Panc1 (cell line): ENCODE measurements at regions not wholly inside any gene's neighbourhood (a gene's known extent, or its start where the extent isn't known, plus 50 kb on each side); places are given as distances from the start of the nearest gene placed in this dataset.

ENCODE experiments used
- ATAC-seq: fragments of 200-7000 bp; cut with Tn5 transposase; 2 replicates; pipeline ENCODE4 v1.9.1; 2020; ENCODE audit warnings: mild to moderate bottlenecking, moderate library complexity
- BruUV-seq: library from RNA; stranded (reverse); fragments of 400-500 nt; replicated peaks from 2 replicates; lab custom pipeline; 2021; lab: Mats Ljungman, UMichigan
- CTCF ChIA-PET: fragments of 300-600 bp; sonication (Branson Sonifier 250); formaldehyde crosslinking; loops from one replicate; lab custom pipeline; 2022; ENCODE audit warnings: antibody characterized with exemption; lab: Charles Lee
- POLR2A ChIA-PET: fragments of 300-600 bp; sonication (Branson Sonifier 250); formaldehyde crosslinking; loops from one replicate; lab custom pipeline; 2022; ENCODE audit warnings: antibody characterized with exemption; lab: Charles Lee
- DNase-seq: peaks from one replicate; pipeline ENCODE4 v3.0.0-alpha.2; 2010; ENCODE audit warnings: low read depth, low spot score
- H3K27ac ChIP-seq: 2 replicates; pipeline ENCODE4 v1.5.1; 2011; ENCODE audit warnings: mild to moderate bottlenecking, low read length, inconsistent platforms
- H3K27me3 ChIP-seq: fragments of 200-500 bp; sonication (Bioruptor generic); 2 replicates; pipeline ENCODE4 v1.6.0; 2014; ENCODE audit warnings: low read length, inconsistent platforms; ENCODE audit not compliant: control insufficient read depth, insufficient read depth
- H3K36me3 ChIP-seq: fragments of 200-500 bp; sonication (Bioruptor generic); 2 replicates; pipeline ENCODE4 v1.5.1; 2014; ENCODE audit warnings: inconsistent platforms, mild to moderate bottlenecking, low read length, moderate library complexity; ENCODE audit not compliant: control insufficient read depth, insufficient read depth
- H3K4me1 ChIP-seq: 2 replicates; pipeline ENCODE4 v1.5.1; 2011; ENCODE audit warnings: inconsistent platforms, mild to moderate bottlenecking, low read length, moderate library complexity; ENCODE audit not compliant: control insufficient read depth, insufficient read depth
- H3K4me3 ChIP-seq, 2 experiments: 2 replicates each; pipeline ENCODE4 v1.5.1; 2011 to 2012; ENCODE audit warnings: low read depth in 2 of 2, low read length in 2 of 2, mild to moderate bottlenecking in 2 of 2, inconsistent platforms in 1 of 2, moderate library complexity in 1 of 2
- H3K9me3 ChIP-seq: fragments of 200-500 bp; sonication (Bioruptor generic); 2 replicates; pipeline ENCODE4 v1.5.1; 2014; ENCODE audit warnings: low read depth, mild to moderate bottlenecking, inconsistent platforms, low read length, moderate library complexity; ENCODE audit not compliant: control insufficient read depth, insufficient read depth
- POLR2AphosphoS5 ChIP-seq: IDR thresholded peaks from 2 replicates; pipeline ENCODE4 v1.6.1; 2012; ENCODE audit warnings: mild to moderate bottlenecking, low read depth, low read length, moderate library complexity
- SIN3A ChIP-seq: IDR thresholded peaks from 2 replicates; pipeline ENCODE4 v1.6.1; 2012; ENCODE audit warnings: low read depth, mild to moderate bottlenecking, low read length, moderate library complexity, borderline replicate concordance; ENCODE audit not compliant: insufficient read depth
- TCF7L2 ChIP-seq: IDR thresholded peaks from 2 replicates; pipeline ENCODE4 v1.6.1; 2011; ENCODE audit warnings: mild to moderate bottlenecking, low read depth, low read length, inconsistent platforms
- in situ Hi-C: cut with HindIII; loops from 2 replicates; pipeline ENCODE4 v1.10.0; 2016; ENCODE audit warnings: low sequenced_read_pairs, low pct_unique_long_range_greater_than_20kb
- intact Hi-C: fragments of 100-400 bp; cut with micrococcal nuclease; formaldehyde crosslinking; loops from one replicate; pipeline ENCODE4 v1.10.0; 2022; ENCODE audit not compliant: unreplicated experiment
- TF ChIP-seq, protein P1 (sequence below), 2 experiments: IDR thresholded peaks; 2 replicates each; pipeline ENCODE4 v1.6.1; 2011 to 2012; ENCODE audit warnings: low read depth in 2 of 2, control low read depth in 1 of 2, low read length in 1 of 2, mild to moderate bottlenecking in 1 of 2, moderate library complexity in 1 of 2; ENCODE audit not compliant: insufficient read depth in 1 of 2
- TF ChIP-seq, protein P2 (sequence below): fragments of 450-650 bp; IDR thresholded peaks from 2 replicates; pipeline ENCODE4 v1.5.1; 2017; ENCODE audit warnings: mild to moderate bottlenecking

DNA sequence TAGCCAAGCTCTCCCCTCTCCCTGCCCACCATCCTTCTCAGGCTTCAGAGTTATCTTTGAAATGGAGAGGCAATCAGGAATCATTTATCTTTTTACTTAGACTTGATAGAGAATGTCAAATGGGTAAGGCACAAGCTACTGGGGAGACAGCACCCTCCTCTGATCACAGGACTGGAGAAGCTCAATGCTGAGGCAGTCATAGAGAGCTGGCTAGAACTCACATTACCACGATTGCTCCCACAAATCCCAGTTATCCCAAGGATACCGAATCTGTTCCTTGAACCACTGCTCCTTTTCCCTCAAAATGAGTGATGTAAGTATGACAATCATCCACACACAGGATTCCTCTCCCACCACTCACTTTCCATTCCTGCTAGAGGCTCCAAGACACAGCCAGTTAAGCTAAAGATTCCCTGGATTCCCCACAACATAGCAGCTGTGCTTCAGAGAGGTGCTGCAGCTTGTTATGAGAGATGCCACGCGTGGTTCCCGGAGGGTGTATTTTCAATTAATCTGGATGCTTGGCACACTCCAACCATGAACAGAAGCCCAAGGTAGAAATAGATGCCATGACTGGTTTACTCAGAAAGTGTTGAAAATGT is 96.2 kb upstream of the VGLL2 start:
- DNase-seq (no peak), ATAC-seq (no peak)
- intact Hi-C loops (no loop called here), in situ Hi-C loops (no loop called here)
- no peaks in the 10 kb centered on the region for H3K27me3 ChIP-seq
- H3K4me1 ChIP-seq, result no peaks in the 10 kb centered on the region
- POLR2A ChIA-PET, result no interaction called here
- H3K27ac ChIP-seq, result no peak overlapping the region
- no peak for TF ChIP-seq TCF7L2
- no peak for TF ChIP-seq POLR2AphosphoS5
- TF ChIP-seq, protein P1, sequence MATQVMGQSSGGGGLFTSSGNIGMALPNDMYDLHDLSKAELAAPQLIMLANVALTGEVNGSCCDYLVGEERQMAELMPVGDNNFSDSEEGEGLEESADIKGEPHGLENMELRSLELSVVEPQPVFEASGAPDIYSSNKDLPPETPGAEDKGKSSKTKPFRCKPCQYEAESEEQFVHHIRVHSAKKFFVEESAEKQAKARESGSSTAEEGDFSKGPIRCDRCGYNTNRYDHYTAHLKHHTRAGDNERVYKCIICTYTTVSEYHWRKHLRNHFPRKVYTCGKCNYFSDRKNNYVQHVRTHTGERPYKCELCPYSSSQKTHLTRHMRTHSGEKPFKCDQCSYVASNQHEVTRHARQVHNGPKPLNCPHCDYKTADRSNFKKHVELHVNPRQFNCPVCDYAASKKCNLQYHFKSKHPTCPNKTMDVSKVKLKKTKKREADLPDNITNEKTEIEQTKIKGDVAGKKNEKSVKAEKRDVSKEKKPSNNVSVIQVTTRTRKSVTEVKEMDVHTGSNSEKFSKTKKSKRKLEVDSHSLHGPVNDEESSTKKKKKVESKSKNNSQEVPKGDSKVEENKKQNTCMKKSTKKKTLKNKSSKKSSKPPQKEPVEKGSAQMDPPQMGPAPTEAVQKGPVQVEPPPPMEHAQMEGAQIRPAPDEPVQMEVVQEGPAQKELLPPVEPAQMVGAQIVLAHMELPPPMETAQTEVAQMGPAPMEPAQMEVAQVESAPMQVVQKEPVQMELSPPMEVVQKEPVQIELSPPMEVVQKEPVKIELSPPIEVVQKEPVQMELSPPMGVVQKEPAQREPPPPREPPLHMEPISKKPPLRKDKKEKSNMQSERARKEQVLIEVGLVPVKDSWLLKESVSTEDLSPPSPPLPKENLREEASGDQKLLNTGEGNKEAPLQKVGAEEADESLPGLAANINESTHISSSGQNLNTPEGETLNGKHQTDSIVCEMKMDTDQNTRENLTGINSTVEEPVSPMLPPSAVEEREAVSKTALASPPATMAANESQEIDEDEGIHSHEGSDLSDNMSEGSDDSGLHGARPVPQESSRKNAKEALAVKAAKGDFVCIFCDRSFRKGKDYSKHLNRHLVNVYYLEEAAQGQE (IDR thresholded peaks at IDR 0.05; ENCODE audit: insufficient read depth in 1 of 2, low read depth in 2 of 2, low read length in 1 of 2), result no peak
- TF ChIP-seq SIN3A, result no peak
- TF ChIP-seq, protein P2, sequence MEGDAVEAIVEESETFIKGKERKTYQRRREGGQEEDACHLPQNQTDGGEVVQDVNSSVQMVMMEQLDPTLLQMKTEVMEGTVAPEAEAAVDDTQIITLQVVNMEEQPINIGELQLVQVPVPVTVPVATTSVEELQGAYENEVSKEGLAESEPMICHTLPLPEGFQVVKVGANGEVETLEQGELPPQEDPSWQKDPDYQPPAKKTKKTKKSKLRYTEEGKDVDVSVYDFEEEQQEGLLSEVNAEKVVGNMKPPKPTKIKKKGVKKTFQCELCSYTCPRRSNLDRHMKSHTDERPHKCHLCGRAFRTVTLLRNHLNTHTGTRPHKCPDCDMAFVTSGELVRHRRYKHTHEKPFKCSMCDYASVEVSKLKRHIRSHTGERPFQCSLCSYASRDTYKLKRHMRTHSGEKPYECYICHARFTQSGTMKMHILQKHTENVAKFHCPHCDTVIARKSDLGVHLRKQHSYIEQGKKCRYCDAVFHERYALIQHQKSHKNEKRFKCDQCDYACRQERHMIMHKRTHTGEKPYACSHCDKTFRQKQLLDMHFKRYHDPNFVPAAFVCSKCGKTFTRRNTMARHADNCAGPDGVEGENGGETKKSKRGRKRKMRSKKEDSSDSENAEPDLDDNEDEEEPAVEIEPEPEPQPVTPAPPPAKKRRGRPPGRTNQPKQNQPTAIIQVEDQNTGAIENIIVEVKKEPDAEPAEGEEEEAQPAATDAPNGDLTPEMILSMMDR, result no peak
- H3K9me3 ChIP-seq, result no peaks in the 10 kb centered on the region
- H3K36me3 ChIP-seq, result no peaks in the 10 kb centered on the region
- BruUV-seq, result no TSS peak
- H3K4me3 ChIP-seq, result no peak overlapping the region
- CTCF ChIA-PET, result no interaction called here

DNA sequence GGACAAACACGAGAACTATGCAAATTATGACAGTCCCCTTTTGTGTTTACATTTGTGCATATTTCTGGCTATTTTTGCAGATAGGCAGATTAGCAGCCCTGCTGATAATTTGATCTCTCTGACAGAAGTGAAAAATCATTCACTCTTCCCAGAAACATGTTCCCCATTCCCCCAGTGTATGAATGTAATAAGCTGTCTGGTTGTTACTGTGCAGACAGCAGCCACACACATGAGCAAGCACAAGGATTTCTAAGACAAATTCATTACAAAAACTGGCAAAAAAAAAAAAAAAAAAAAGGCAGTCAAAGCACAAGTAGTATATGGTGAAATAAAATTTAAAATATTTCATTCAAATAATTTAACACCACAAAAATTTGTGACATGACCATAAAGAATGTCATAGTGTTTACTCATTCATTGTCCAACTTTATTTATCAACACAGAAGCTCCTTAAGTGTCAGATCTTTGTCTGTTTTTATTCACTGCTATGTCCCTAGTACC is 95.5 kb upstream of the VGLL2 start:
- TF ChIP-seq SIN3A, result no peak
- TF ChIP-seq POLR2AphosphoS5, result no peak
- TF ChIP-seq, protein P2, result no peak
- TF ChIP-seq TCF7L2, result no peak
- TF ChIP-seq, protein P1 (IDR thresholded peaks at IDR 0.05; ENCODE audit: insufficient read depth in 1 of 2, low read depth in 2 of 2, low read length in 1 of 2), result no peak
- CTCF ChIA-PET, result no interaction called here
- ATAC-seq (no peak), DNase-seq (no peak)
- POLR2A ChIA-PET, result no interaction called here
- H3K4me1 ChIP-seq, result no peaks in the 10 kb centered on the region
- intact Hi-C loops (no loop called here), in situ Hi-C loops (no loop called here)
- BruUV-seq, result no TSS peak
- no peak overlapping the region for H3K27ac ChIP-seq
- H3K27me3 ChIP-seq, result no peaks in the 10 kb centered on the region
- H3K4me3 ChIP-seq, result no peak overlapping the region
- no peaks in the 10 kb centered on the region for H3K9me3 ChIP-seq
- H3K36me3 ChIP-seq, result no peaks in the 10 kb centered on the region
